ENCODE measurements at regions not wholly inside any gene's neighbourhood (a gene's known extent, or its start where the extent isn't known, plus 50 kb on each side); places are given as distances from the start of the nearest gene placed in this dataset.

DNA sequence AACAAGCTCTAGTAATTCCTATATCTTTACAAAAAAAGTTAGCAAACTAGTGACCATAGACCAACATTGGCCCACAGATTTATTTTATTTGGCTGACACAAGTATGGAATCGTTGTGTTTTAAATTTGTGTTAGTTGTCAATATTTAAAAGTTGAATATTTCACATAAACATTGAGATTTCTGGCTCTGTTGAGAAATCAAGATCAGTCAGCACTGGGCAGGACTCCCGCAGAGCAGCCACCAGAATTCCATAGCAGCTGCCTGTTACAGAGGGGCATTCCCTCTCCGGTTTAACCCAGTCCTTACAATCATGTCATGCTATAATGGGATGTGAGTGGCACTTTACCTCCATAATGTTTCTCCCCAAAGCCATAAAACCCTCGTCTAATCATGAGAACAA is 79.2 kb upstream of the NRIP1 start:
- TF ChIP-seq, protein P1, sequence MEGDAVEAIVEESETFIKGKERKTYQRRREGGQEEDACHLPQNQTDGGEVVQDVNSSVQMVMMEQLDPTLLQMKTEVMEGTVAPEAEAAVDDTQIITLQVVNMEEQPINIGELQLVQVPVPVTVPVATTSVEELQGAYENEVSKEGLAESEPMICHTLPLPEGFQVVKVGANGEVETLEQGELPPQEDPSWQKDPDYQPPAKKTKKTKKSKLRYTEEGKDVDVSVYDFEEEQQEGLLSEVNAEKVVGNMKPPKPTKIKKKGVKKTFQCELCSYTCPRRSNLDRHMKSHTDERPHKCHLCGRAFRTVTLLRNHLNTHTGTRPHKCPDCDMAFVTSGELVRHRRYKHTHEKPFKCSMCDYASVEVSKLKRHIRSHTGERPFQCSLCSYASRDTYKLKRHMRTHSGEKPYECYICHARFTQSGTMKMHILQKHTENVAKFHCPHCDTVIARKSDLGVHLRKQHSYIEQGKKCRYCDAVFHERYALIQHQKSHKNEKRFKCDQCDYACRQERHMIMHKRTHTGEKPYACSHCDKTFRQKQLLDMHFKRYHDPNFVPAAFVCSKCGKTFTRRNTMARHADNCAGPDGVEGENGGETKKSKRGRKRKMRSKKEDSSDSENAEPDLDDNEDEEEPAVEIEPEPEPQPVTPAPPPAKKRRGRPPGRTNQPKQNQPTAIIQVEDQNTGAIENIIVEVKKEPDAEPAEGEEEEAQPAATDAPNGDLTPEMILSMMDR (conservative IDR thresholded peaks at IDR 0.05): no peak
- TF ChIP-seq ZFX (IDR thresholded peaks at IDR 0.05): no peak

Data from C4-2B (cell line).